Left lung (tissue), 4 donors: ENCODE measurements at regions not wholly inside any gene's neighbourhood (a gene's known extent, or its start where the extent isn't known, plus 50 kb on each side); places are given as distances from the start of the nearest gene placed in this dataset.

Experiments used
- ATAC-seq: fragments of 200-7000 bp; cut with Tn5 transposase; one replicate; pipeline ENCODE4 v1.9.1; 2020; ENCODE audit warnings: moderate library complexity
- DNase-seq, 4 donors: peaks; one replicate each; pipeline ENCODE4 v3.0.0-alpha.2; 2013 to 2020
- H3K27ac ChIP-seq, 2 donors: fragments of 200-600 bp; sonication (generic) in 1 of 2; one replicate each; pipeline versions ENCODE4 v1.5.0 to v1.8.0; 2020 to 2021
- H3K27me3 ChIP-seq, 2 donors: fragments of 200-600 bp; sonication (generic) in 1 of 2; one replicate each; pipeline versions ENCODE4 v1.5.0 to v1.8.0; 2020 to 2021
- H3K36me3 ChIP-seq, 2 donors: fragments of 200-600 bp; sonication (generic) in 1 of 2; one replicate each; pipeline versions ENCODE4 v1.5.0 to v1.8.0; 2020 to 2021
- H3K4me1 ChIP-seq, 2 donors: fragments of 200-600 bp; one replicate each; pipeline ENCODE4 v1.8.0; 2021
- H3K4me3 ChIP-seq, 2 donors: fragments of 200-600 bp; sonication (generic) in 1 of 2; one replicate each; pipeline versions ENCODE4 v1.5.0 to v1.8.0; 2020 to 2021; ENCODE audit warnings: mild to moderate bottlenecking in 1 of 2
- H3K9me3 ChIP-seq, 2 donors: fragments of 200-600 bp; sonication (generic) in 1 of 2; one replicate each; pipeline versions ENCODE4 v1.5.0 to v1.8.0; 2020 to 2021
- CTCF ChIP-seq, 2 donors: fragments of 200-600 bp; sonication (generic) in 1 of 2; IDR thresholded peaks; one replicate each; pipeline versions ENCODE4 v1.5.0 to v1.8.0; 2021; ENCODE audit warnings: antibody characterized with exemption in 2 of 2
- intact Hi-C, 2 donors: fragments of 100-400 bp; cut with DNase I; formaldehyde crosslinking; loops; one replicate each; pipeline versions ENCODE4 v1.11.2 to v1.14.2; 2022
- donor health status: DM: no; HTN: yes; CAD: no.
- donor health status: DM: no; HTN: no; CAD: no.

GRCh38 chr1:4276238-4276637 lies 376.2 kb upstream of the C1orf174 start:
- intact Hi-C loops: no loop called here

GRCh38 chr1:4277598-4277997 lies 376.8 kb upstream of the AJAP1 start:
- Histone ChIP-seq H3K4me3 (no peak overlapping the region), H3K4me1 (no peaks in the 10 kb centered on the region), H3K36me3 (no peaks in the 10 kb centered on the region), H3K27ac (no peak overlapping the region), H3K9me3 (peaks cover 0 to 31% of the 10 kb centered on the region in 2 donors), H3K27me3 (peaks cover 0 to 27% of the 10 kb centered on the region in 2 donors)
- TF ChIP-seq CTCF (IDR thresholded peaks at IDR 0.05): no peak
- no peak for ATAC-seq
- no peak for DNase-seq
- intact Hi-C loops: no loop called here

More at GRCh38 chr1:4276238-4276637, 376.2 kb upstream of the C1orf174 start:
- Histone ChIP-seq H3K9me3 (peaks cover 0 to 30% of the 10 kb centered on the region in 2 donors), H3K4me1 (no peaks in the 10 kb centered on the region), H3K27me3 (peaks cover 0 to 40% of the 10 kb centered on the region in 2 donors), H3K27ac (no peak overlapping the region), H3K4me3 (no peak overlapping the region), H3K36me3 (no peaks in the 10 kb centered on the region)
- DNase-seq (no peak), ATAC-seq (no peak)
- TF ChIP-seq CTCF (IDR thresholded peaks at IDR 0.05): no peak

DNA sequence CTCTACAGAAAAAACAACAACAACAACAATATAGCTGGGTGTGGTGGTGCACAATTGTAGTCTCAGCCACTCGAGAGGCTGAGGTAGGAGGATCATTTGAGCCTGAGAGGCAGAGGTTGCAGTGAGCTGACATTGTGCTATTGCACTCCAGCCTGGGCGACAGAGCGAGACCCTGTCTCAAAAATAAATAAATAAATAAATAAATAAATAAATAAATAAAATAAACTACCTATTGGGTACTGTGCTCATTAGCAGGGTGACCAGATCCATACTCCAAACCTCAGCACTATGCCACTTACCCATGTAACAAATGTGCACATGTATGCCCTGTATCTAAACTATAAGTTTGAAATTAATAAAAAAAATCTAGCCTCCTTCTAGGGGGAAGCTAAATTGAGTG lies 369.4 kb upstream of the AJAP1 start:
- Histone ChIP-seq H3K4me3 (no peak overlapping the region), H3K27me3 (no peaks in the 10 kb centered on the region), H3K27ac (no peak overlapping the region), H3K4me1 (no peaks in the 10 kb centered on the region), H3K9me3 (peaks cover 0 to 24% of the 10 kb centered on the region in 2 donors), H3K36me3 (no peaks in the 10 kb centered on the region)
- intact Hi-C loops: no loop called here
- no peak for TF ChIP-seq CTCF (IDR thresholded peaks at IDR 0.05)
- ATAC-seq: no peak
- DNase-seq: no peak

DNA sequence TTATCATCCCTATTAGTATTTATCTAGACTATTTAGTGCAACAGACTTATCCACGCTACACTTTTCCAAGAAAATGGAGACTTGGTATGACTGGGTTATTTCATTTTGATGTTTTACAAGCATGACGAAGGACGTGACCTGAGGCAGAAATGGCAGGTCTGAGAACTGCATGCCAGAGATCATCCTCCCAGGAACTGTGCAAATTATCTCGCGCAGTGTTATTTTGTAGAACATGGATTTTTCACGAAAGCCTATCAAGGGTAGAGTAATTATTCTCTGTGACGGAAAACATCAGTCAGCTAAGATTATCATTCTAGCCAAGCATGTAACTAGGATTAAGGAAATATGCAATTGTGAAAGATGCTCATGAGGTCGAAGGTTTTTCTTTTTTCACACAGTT lies 361.5 kb upstream of the AJAP1 start:
- DNase-seq (no peak), ATAC-seq (no peak)
- intact Hi-C loops: no loop called here
- no peaks in the 10 kb centered on the region for H3K4me1 ChIP-seq
- H3K4me3 ChIP-seq: no peak overlapping the region
- peaks cover 0 to 16% of the 10 kb centered on the region in 2 donors for H3K9me3 ChIP-seq
- H3K27me3 ChIP-seq: no peaks in the 10 kb centered on the region
- H3K36me3 ChIP-seq: no peaks in the 10 kb centered on the region
- TF ChIP-seq CTCF (IDR thresholded peaks at IDR 0.05): no peak
- no peak overlapping the region for H3K27ac ChIP-seq

DNA sequence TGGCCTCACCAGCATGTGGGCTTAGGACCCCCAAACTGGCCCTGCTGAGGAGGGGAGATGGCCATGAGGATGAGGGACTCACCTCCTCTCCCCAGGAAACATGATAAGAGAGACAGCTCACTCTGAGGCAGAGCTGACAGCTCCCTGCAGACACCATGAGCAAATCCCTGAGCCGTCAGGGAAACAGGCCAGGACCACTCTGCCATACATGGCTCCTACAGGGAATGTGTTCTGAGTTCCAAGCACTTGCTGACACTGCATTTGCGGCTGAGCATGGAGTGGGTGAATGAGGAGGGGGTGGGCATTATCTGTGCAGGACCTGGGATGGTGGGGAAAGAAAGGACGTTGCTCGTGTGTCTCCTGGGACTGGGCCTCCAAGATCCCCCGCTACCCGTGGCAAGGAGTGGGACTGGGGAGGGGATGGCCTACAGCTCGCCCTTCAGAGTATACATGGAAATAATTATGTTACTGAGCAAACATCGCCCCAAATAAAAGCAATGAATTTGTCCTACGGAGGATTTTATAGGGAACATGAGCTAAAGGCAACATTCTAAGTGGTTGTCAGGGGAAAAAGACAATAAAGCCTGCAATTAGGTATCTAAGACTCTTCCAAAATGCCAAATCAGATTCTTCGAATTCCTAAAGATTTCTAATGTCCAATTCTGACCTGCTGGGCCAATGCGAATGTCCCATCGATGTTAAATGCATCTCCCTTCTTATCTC lies 355.9 kb upstream of the AJAP1 start:
- no peaks in the 10 kb centered on the region for H3K27me3 ChIP-seq
- no peaks in the 10 kb centered on the region for H3K4me1 ChIP-seq
- intact Hi-C loops: no loop called here
- peaks cover 0 to 8% of the 10 kb centered on the region in 2 donors for H3K9me3 ChIP-seq
- no peak for ATAC-seq
- no peak overlapping the region for H3K27ac ChIP-seq
- no peak overlapping the region for H3K4me3 ChIP-seq
- DNase-seq: no peak
- no peak for TF ChIP-seq CTCF (IDR thresholded peaks at IDR 0.05)
- H3K36me3 ChIP-seq: no peaks in the 10 kb centered on the region
